Lower leg skin (tissue), 3 donors: ENCODE measurements at regions not wholly inside any gene's neighbourhood (a gene's known extent, or its start where the extent isn't known, plus 50 kb on each side); places are given as distances from the start of the nearest gene placed in this dataset.

Experiments
- CTCF ChIP-seq, 3 donors: fragments of 450-650 bp; IDR thresholded peaks; one replicate each; pipeline ENCODE4 v1.5.1; 2016; ENCODE audit warnings: antibody characterized with exemption in 3 of 3, mild to moderate bottlenecking in 3 of 3, moderate library complexity in 2 of 3
- POLR2A ChIP-seq, 2 donors: fragments of 450-650 bp; IDR thresholded peaks; one replicate each; pipeline ENCODE4 v1.6.1; 2016 to 2017; ENCODE audit warnings: antibody characterized with exemption in 2 of 2, mild to moderate bottlenecking in 1 of 2, moderate library complexity in 1 of 2

- TF ChIP-seq CTCF (IDR thresholded peaks at IDR 0.05) = no peak
- TF ChIP-seq POLR2A (IDR thresholded peaks at IDR 0.05) = no peak
Measured at GRCh38 chr13:79919091-79919490, 421.8 kb downstream of the SPRY2 start.
